ENCODE measurements at regions not wholly inside any gene's neighbourhood (a gene's known extent, or its start where the extent isn't known, plus 50 kb on each side); places are given as distances from the start of the nearest gene placed in this dataset.

DNA sequence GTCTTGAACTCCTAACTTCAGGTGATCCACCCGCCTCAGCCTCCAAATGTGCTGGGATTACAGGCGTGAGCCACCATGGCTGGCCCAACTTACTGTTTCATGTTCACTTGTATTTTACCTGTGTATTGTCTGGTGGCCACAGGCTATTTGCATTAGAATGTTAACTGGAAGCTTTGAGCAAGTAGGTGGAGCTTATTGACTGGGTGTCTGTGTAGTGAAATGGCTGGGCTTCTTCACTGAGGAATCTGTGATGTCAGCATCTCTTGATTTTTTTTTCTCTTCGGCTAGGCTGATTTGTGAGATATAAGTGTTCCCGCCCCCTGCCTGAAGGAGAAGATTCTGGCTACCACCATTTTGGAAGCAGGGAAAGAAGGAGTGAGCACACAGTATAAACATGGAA, 237.8 kb upstream of the PEX5L start:
- TF ChIP-seq, protein P1, sequence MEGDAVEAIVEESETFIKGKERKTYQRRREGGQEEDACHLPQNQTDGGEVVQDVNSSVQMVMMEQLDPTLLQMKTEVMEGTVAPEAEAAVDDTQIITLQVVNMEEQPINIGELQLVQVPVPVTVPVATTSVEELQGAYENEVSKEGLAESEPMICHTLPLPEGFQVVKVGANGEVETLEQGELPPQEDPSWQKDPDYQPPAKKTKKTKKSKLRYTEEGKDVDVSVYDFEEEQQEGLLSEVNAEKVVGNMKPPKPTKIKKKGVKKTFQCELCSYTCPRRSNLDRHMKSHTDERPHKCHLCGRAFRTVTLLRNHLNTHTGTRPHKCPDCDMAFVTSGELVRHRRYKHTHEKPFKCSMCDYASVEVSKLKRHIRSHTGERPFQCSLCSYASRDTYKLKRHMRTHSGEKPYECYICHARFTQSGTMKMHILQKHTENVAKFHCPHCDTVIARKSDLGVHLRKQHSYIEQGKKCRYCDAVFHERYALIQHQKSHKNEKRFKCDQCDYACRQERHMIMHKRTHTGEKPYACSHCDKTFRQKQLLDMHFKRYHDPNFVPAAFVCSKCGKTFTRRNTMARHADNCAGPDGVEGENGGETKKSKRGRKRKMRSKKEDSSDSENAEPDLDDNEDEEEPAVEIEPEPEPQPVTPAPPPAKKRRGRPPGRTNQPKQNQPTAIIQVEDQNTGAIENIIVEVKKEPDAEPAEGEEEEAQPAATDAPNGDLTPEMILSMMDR (IDR thresholded peaks at IDR 0.05): no peak
- TF ChIP-seq, protein P2, sequence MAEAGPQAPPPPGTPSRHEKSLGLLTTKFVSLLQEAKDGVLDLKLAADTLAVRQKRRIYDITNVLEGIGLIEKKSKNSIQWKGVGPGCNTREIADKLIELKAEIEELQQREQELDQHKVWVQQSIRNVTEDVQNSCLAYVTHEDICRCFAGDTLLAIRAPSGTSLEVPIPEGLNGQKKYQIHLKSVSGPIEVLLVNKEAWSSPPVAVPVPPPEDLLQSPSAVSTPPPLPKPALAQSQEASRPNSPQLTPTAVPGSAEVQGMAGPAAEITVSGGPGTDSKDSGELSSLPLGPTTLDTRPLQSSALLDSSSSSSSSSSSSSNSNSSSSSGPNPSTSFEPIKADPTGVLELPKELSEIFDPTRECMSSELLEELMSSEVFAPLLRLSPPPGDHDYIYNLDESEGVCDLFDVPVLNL (CRISPR knock-in tag; IDR thresholded peaks at IDR 0.05; ENCODE audit: borderline replicate concordance, low read depth): no peak
- TF ChIP-seq NR2C2 (CRISPR knock-in tag; IDR thresholded peaks at IDR 0.05) (no peak), ZNF121 (CRISPR knock-in tag; IDR thresholded peaks at IDR 0.05) (no peak), SP1 (CRISPR knock-in tag; conservative IDR thresholded peaks at IDR 0.05) (no peak)
- TF ChIP-seq, protein P3, sequence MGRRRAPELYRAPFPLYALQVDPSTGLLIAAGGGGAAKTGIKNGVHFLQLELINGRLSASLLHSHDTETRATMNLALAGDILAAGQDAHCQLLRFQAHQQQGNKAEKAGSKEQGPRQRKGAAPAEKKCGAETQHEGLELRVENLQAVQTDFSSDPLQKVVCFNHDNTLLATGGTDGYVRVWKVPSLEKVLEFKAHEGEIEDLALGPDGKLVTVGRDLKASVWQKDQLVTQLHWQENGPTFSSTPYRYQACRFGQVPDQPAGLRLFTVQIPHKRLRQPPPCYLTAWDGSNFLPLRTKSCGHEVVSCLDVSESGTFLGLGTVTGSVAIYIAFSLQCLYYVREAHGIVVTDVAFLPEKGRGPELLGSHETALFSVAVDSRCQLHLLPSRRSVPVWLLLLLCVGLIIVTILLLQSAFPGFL (CRISPR knock-in tag; IDR thresholded peaks at IDR 0.05; ENCODE audit: borderline replicate concordance): no peak
- TF ChIP-seq, protein P4, sequence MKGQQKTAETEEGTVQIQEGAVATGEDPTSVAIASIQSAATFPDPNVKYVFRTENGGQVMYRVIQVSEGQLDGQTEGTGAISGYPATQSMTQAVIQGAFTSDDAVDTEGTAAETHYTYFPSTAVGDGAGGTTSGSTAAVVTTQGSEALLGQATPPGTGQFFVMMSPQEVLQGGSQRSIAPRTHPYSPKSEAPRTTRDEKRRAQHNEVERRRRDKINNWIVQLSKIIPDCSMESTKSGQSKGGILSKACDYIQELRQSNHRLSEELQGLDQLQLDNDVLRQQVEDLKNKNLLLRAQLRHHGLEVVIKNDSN (CRISPR knock-in tag; IDR thresholded peaks at IDR 0.05): no peak
- TF ChIP-seq, protein P5, sequence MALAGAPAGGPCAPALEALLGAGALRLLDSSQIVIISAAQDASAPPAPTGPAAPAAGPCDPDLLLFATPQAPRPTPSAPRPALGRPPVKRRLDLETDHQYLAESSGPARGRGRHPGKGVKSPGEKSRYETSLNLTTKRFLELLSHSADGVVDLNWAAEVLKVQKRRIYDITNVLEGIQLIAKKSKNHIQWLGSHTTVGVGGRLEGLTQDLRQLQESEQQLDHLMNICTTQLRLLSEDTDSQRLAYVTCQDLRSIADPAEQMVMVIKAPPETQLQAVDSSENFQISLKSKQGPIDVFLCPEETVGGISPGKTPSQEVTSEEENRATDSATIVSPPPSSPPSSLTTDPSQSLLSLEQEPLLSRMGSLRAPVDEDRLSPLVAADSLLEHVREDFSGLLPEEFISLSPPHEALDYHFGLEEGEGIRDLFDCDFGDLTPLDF (CRISPR knock-in tag; IDR thresholded peaks at IDR 0.05): no peak

Data from WTC11 (cell line).